HepG2 (cell line): ENCODE measurements at regions not wholly inside any gene's neighbourhood (a gene's known extent, or its start where the extent isn't known, plus 50 kb on each side); places are given as distances from the start of the nearest gene placed in this dataset.
A peak's percentile ranks its signal among the peaks of the same experiment; 100 is the strongest.

Experiments used
- FOXK1 ChIP-seq: sonication (generic); formaldehyde crosslinking; IDR thresholded peaks from 2 replicates; pipeline ENCODE4 v1.4.0; 2020; ENCODE audit warnings: low read depth, missing genetic modification reagents, borderline replicate concordance
- GABPB1 ChIP-seq: IDR thresholded peaks from 2 replicates; pipeline ENCODE4 v1.6.1; 2016; ENCODE audit warnings: mild to moderate bottlenecking, missing genetic modification reagents, moderate library complexity, missing compliant biosample characterization
- HES4 ChIP-seq: sonication (generic); formaldehyde crosslinking; IDR thresholded peaks from 2 replicates; pipeline ENCODE4 v1.9.0; 2021; ENCODE audit warnings: mild to moderate bottlenecking, missing genetic modification reagents, borderline replicate concordance
- HIVEP1 ChIP-seq: sonication (generic); formaldehyde crosslinking; IDR thresholded peaks from 2 replicates; pipeline ENCODE4 v1.4.0; 2020; ENCODE audit warnings: mild to moderate bottlenecking, missing genetic modification reagents
- HMG20A ChIP-seq: IDR thresholded peaks from 2 replicates; pipeline ENCODE4 v1.6.1; 2016; ENCODE audit warnings: borderline replicate concordance
- HNRNPL ChIP-seq: fragments of 200-400 bp; formaldehyde crosslinking; IDR thresholded peaks from 2 replicates; pipeline ENCODE4 v1.6.1; 2017; ENCODE audit warnings: mild to moderate bottlenecking, low read depth, low read length
- KLF11 ChIP-seq: IDR thresholded peaks from 2 replicates; pipeline ENCODE4 v1.6.1; 2016; ENCODE audit warnings: missing compliant biosample characterization
- LRRFIP1 ChIP-seq: sonication (generic); formaldehyde crosslinking; conservative IDR thresholded peaks from 2 replicates; pipeline ENCODE4 v1.4.0; 2020; ENCODE audit warnings: missing genetic modification reagents
- SIN3A ChIP-seq: IDR thresholded peaks from 2 replicates; pipeline ENCODE4 v1.6.1; 2011; ENCODE audit warnings: low read depth, mild to moderate bottlenecking, control low read depth, low read length, borderline replicate concordance
- SIX1 ChIP-seq: sonication (generic); formaldehyde crosslinking; IDR thresholded peaks from 2 replicates; pipeline ENCODE4 v1.4.0; 2020; ENCODE audit warnings: missing genetic modification reagents, borderline replicate concordance
- SOX13 ChIP-seq, 3 experiments: fragments of 450-650 bp in 1 of 3; sonication (generic) in 1 of 3; formaldehyde crosslinking in 1 of 3; IDR thresholded peaks in 2 of 3; conservative IDR thresholded peaks in 1 of 3; 2 replicates each; pipeline versions ENCODE4 v1.5.0 to v1.6.1; 2016 to 2020; ENCODE audit warnings: antibody characterized with exemption in 1 of 3, mild to moderate bottlenecking in 1 of 3, missing compliant biosample characterization in 1 of 3, missing genetic modification reagents in 1 of 3, moderate library complexity in 1 of 3
- TFDP1 ChIP-seq: IDR thresholded peaks from 2 replicates; pipeline ENCODE4 v1.6.1; 2016; ENCODE audit warnings: missing compliant biosample characterization, missing genetic modification reagents, borderline replicate concordance
- ZBTB21 ChIP-seq: sonication (generic); formaldehyde crosslinking; IDR thresholded peaks from 2 replicates; pipeline ENCODE4 v1.4.0; 2020; ENCODE audit warnings: missing genetic modification reagents
- ZC3H13 ChIP-seq: sonication (generic); formaldehyde crosslinking; IDR thresholded peaks from 2 replicates; pipeline ENCODE4 v1.8.1; 2023; ENCODE audit warnings: mild to moderate bottlenecking, missing genetic modification reagents, moderate library complexity
- ZNF143 ChIP-seq: sonication (generic); formaldehyde crosslinking; IDR thresholded peaks from 2 replicates; pipeline ENCODE4 v1.4.0; 2020; ENCODE audit warnings: missing genetic modification reagents
- ZNF18 ChIP-seq: sonication (generic); formaldehyde crosslinking; IDR thresholded peaks from 2 replicates; pipeline ENCODE4 v1.8.0; 2022; ENCODE audit warnings: mild to moderate bottlenecking, missing genetic modification reagents; ENCODE audit not compliant: insufficient replicate concordance
- ZNF282 ChIP-seq: fragments of 450-650 bp; IDR thresholded peaks from 2 replicates; pipeline ENCODE4 v1.6.1; 2018; ENCODE audit not compliant: partially characterized antibody
- ZNF354B ChIP-seq: sonication (generic); formaldehyde crosslinking; IDR thresholded peaks from 2 replicates; pipeline ENCODE4 v1.8.0; 2022; ENCODE audit warnings: mild to moderate bottlenecking, missing genetic modification reagents
- ZNF382 ChIP-seq: sonication (generic); formaldehyde crosslinking; IDR thresholded peaks from 2 replicates; pipeline ENCODE4 v1.5.0; 2020; ENCODE audit warnings: missing genetic modification reagents, mild to moderate bottlenecking, borderline replicate concordance
- ZNF468 ChIP-seq: sonication (generic); formaldehyde crosslinking; IDR thresholded peaks from 2 replicates; pipeline ENCODE4 v1.8.0; 2022; ENCODE audit warnings: mild to moderate bottlenecking, moderate library complexity, missing genetic modification reagents
- ZNF678 ChIP-seq: sonication (generic); formaldehyde crosslinking; IDR thresholded peaks from 2 replicates; pipeline ENCODE4 v1.4.0; 2020; ENCODE audit warnings: mild to moderate bottlenecking, missing genetic modification reagents
- ZNF775 ChIP-seq: sonication (generic); formaldehyde crosslinking; IDR thresholded peaks from 2 replicates; pipeline ENCODE4 v1.4.0; 2020; ENCODE audit warnings: missing genetic modification reagents, mild to moderate bottlenecking, moderate library complexity, borderline replicate concordance
- ZSCAN30 ChIP-seq: sonication (generic); formaldehyde crosslinking; IDR thresholded peaks from 2 replicates; pipeline ENCODE4 v1.5.0; 2020; ENCODE audit warnings: mild to moderate bottlenecking, missing genetic modification reagents
- TF ChIP-seq, protein P1 (sequence below): IDR thresholded peaks from 2 replicates; pipeline ENCODE4 v1.6.1; 2016

GRCh38 chr11:126113515-126113957, 50.9 kb upstream of the CDON start (continued):
- TF ChIP-seq LRRFIP1 (CRISPR knock-in tag) (no peak), ZBTB21 (CRISPR knock-in tag) (no peak), ZNF382 (CRISPR knock-in tag) (no peak), ZSCAN30 (no peak), FOXK1 (CRISPR knock-in tag) (no peak), ZC3H13 (no peak), SOX13 (IDR thresholded peaks at IDR 0.05) (no peak), SOX13 (CRISPR knock-in tag; conservative IDR thresholded peaks at IDR 0.05 in 1 of 2, IDR thresholded peaks at IDR 0.05 in 1 of 2) (peak in 1 of 2 experiments; percentile 20; a peak in 1 of 4 replicates), GABPB1 (CRISPR knock-in tag) (no peak), ZNF143 (no peak), HNRNPL (no peak), SIN3A (no peak), TFDP1 (CRISPR knock-in tag) (peak; percentile 15; the same call in 1 of the 2 replicates), HIVEP1 (0 out of 2 replicates have a peak, but pooled peaks have one; percentile 21), ZNF678 (CRISPR knock-in tag) (no peak), ZNF775 (CRISPR knock-in tag) (no peak), KLF11 (CRISPR knock-in tag) (no peak), ZNF282 (no peak), ZNF354B (no peak), HMG20A (CRISPR knock-in tag) (no peak; the same call in 1 of the 2 replicates), SIX1 (CRISPR knock-in tag) (no peak), ZNF468 (CRISPR knock-in tag) (0 out of 2 replicates have a peak, but pooled peaks have one; percentile 24), ZNF18 (CRISPR knock-in tag) (no peak), HES4 (no peak)
- TF ChIP-seq, protein P1, sequence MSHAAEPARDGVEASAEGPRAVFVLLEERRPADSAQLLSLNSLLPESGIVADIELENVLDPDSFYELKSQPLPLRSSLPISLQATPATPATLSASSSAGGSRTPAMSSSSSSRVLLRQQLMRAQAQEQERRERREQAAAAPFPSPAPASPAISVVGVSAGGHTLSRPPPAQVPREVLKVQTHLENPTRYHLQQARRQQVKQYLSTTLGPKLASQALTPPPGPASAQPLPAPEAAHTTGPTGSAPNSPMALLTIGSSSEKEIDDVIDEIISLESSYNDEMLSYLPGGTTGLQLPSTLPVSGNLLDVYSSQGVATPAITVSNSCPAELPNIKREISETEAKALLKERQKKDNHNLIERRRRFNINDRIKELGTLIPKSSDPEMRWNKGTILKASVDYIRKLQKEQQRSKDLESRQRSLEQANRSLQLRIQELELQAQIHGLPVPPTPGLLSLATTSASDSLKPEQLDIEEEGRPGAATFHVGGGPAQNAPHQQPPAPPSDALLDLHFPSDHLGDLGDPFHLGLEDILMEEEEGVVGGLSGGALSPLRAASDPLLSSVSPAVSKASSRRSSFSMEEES (CRISPR knock-in tag) = no peak
